Activated naive CD4-positive, alpha-beta T cell treated with anti-CD3 and anti-CD28 coated beads, Interleukin-2, amount 50 U/mL, for 24 hours (primary cell): ENCODE measurements at regions not wholly inside any gene's neighbourhood (a gene's known extent, or its start where the extent isn't known, plus 50 kb on each side); places are given as distances from the start of the nearest gene placed in this dataset.

Experiments
- H3K27ac Mint-ChIP-seq: one replicate; pipeline ENCODE4 v1.8.0; 2021; ENCODE audit warnings: mild to moderate bottlenecking, mixed read lengths
- H3K27me3 Mint-ChIP-seq: one replicate; pipeline ENCODE4 v1.8.0; 2021; ENCODE audit warnings: mixed read lengths
- H3K36me3 Mint-ChIP-seq: one replicate; pipeline ENCODE4 v1.8.0; 2021; ENCODE audit warnings: mixed read lengths
- H3K4me1 Mint-ChIP-seq: one replicate; pipeline ENCODE4 v1.8.0; 2021; ENCODE audit warnings: mixed read lengths
- H3K4me3 Mint-ChIP-seq: one replicate; pipeline ENCODE4 v1.8.0; 2021; ENCODE audit warnings: mild to moderate bottlenecking, mixed read lengths
- H3K9me3 Mint-ChIP-seq: one replicate; pipeline ENCODE4 v1.8.0; 2021; ENCODE audit warnings: mixed read lengths

DNA sequence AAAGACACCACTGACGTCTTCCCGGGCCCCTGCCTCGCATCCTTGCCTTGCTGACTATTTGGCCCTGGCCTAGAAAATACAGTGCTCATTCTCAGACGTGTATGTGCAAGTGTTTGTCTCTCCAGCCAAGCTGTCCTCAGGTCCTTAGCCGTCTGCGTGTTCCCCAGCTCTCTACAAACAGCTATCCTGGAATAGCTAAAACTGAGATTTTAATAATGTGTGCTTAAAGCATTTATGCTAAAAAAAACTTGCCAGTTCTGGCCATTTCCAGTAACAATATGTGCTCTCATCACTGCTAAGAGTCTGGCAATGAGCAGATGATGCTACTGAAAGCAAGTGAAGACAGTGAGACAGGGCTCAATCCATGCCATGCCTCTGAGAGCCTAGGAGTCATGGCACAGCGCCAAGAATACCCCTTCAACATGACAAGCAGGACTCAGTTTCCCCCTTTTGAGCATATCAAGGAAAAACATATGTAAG lies 55.7 kb downstream of the IRF2BP2 start:
- H3K27ac Mint-ChIP-seq: no peak overlapping the region
- no peaks in the 10 kb centered on the region for H3K27me3 Mint-ChIP-seq
- no peaks in the 10 kb centered on the region for H3K9me3 Mint-ChIP-seq
- no peaks in the 10 kb centered on the region for H3K4me1 Mint-ChIP-seq
- no peak overlapping the region for H3K4me3 Mint-ChIP-seq
- H3K36me3 Mint-ChIP-seq: no peaks in the 10 kb centered on the region

DNA sequence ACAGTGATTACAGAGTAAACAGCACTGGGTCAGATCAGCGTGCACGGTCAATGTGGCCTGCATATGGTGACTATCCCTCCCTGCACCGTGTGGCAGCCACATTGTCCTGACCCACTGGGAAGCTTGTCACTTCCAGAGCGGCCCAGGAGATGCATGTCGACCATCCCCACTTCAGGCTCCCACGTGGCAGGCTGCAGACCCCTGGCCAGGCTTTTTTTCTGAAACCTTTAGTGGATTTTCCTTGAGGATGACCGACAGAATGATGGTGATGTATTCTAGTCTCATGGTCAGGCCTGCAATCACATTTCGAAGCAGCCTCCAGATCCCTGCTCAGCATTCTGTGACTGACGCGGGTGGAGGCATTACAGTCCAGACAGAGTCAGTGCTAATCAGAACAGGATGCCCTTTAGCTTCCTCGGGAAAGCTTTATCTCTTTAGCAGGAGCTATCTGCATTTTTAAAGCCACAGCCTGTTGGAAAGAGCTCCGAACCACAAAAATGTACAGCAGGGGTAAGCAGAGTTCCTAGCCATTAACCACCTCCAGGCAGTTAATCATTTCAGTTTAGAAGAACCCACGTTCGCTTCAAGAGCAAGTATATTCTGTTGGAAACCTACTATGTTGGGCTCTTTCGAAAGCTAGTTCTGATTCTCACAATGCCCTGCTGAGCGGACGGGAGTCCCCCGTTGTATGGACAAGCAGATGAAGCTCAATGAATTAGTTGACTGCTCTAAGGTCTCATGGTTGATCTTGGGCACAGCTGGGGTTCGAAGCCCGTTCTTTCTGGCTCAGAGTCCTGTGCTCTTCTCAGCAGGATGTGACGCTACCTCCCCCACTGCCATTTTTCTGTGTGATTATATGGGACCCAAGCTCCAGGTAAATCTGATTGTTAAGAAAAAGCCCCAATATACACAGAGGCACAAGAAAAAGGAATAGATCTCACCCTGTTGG lies 56.5 kb downstream of the IRF2BP2 start:
- H3K27me3 Mint-ChIP-seq: no peaks in the 10 kb centered on the region
- H3K36me3 Mint-ChIP-seq: no peaks in the 10 kb centered on the region
- no peaks in the 10 kb centered on the region for H3K4me1 Mint-ChIP-seq
- no peak overlapping the region for H3K27ac Mint-ChIP-seq
- H3K4me3 Mint-ChIP-seq: no peak overlapping the region
- H3K9me3 Mint-ChIP-seq: no peaks in the 10 kb centered on the region

DNA sequence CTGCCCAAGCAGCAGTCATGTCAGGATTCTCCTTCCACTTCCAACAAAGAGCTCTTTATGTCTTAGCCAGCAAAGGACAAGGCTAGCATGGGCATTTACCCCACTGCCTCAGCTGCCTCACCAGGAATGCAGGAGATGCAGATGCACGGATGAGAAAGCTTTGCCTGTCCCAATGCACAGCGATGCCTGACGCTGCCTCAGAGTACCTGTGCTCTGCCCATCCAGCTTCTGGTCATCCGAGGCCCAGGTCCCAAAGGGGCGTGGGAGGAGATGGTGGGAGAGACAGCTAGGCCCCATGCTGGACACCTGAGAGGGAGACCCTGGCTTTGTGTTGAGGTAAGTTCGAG lies 59.0 kb downstream of the IRF2BP2 start:
- Mint-ChIP-seq H3K36me3 (no peaks in the 10 kb centered on the region), H3K4me1 (no peaks in the 10 kb centered on the region), H3K27me3 (no peaks in the 10 kb centered on the region), H3K4me3 (no peak overlapping the region), H3K9me3 (no peaks in the 10 kb centered on the region), H3K27ac (no peak overlapping the region)

DNA sequence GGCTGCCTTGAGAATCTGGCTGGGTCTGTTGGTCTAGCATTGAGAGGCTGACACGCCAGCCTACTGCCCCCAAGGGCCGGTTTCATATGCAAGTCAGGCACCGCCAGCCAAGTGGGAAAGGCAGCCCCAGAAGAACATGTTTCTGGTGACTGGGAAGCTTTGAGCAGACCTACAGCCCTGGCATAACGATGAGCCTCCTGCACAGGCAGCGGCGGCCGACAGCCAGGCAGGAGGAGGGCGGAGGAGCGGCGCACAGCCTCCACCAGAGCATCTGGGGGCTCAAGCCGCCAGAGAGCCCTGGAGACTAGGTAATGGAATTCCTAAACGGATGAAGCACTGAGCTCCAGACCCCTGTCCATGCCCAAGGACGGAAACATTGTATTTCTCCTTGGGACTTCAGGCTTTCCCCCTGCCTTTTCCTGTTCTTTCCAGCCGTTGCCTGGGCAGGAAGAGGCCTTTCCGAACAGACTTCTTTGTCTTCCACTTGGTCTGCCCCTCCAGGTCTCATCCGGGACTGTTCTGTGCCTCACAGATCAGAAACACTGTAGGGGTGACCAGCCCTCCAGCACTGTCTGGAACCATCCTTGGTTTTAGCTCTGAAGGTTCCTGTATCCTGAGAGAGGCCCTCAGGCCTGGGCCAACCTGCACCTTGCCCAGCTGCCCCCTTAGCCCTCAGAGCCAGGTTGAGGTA lies 59.5 kb downstream of the IRF2BP2 start:
- Mint-ChIP-seq H3K36me3 (no peaks in the 10 kb centered on the region), H3K9me3 (no peaks in the 10 kb centered on the region), H3K27ac (no peak overlapping the region), H3K27me3 (no peaks in the 10 kb centered on the region), H3K4me1 (no peaks in the 10 kb centered on the region), H3K4me3 (no peak overlapping the region)

DNA sequence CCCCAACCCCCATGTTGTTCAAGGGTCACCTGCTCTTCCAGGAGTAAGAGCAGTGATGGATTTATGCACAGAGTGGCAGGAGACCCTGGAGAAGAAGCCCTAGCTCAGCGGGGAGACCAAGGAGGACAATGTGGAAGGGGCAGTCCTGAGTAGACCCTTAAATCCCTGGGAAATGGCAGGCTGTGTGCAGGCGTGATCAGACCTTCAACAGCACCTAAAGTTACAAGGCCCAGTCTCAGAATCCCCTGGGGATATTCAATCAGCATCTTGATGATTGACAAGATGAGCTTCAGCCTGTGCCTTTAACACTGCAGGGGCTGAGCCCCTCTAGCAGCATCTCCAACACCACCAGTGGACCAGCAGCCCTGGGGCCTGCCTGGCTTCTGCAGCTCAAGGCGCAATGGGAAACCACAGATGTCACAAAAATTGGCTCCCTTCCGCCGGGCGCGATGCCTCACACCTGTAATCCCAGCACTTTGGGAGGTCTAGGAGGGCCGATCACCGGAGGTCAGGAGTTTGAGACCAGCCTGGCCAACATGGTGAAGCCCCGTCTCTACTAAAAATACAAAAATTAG lies 60.4 kb downstream of the IRF2BP2 start:
- Mint-ChIP-seq H3K9me3 (no peaks in the 10 kb centered on the region), H3K27ac (no peak overlapping the region), H3K27me3 (no peaks in the 10 kb centered on the region), H3K4me1 (peaks cover 6% of the 10 kb centered on the region), H3K4me3 (no peak overlapping the region), H3K36me3 (no peaks in the 10 kb centered on the region)

DNA sequence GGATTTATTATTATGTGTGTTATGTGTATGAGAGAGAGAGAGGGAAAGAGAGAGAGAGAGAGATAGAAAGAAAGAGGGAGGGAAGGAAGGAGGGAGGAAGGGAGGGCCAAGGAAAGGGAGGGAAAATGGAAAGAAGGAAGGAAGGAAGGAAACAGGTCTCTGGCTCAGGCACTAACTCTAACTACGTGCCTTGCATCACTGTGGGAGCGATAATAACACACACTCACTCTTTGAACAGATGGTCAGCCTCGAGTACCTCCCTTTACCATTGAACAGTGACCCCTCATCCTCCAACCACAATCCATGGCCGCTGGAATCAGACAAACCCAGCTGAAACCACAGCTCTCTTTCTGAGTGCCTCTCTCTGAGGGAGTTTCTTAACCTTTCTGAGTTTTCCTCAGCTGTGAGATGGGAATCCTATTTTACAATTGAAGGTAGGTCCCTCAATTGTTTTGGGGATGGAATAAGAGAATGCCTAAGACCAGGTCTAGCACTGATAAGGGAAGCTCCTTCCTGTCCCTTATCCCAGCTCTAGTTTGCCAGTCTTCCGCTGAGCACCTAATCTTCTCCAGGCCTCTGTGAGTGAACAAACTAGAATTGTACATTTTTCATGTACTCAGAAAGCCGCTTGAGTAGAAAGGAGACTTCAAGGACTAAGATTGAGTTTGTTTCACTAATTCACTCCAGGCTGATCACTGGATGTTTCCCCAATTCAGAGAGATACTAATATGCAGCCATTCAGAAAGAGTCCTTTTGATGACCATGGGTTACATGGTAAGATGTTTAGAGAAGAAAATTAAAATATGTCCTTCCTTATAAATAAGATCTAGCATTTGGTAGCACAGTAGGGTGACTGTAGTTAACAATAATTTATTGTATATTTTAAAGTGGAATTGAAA lies 62.8 kb downstream of the IRF2BP2 start:
- Mint-ChIP-seq H3K36me3 (no peaks in the 10 kb centered on the region), H3K4me1 (peaks cover 17% of the 10 kb centered on the region), H3K27me3 (no peaks in the 10 kb centered on the region), H3K9me3 (no peaks in the 10 kb centered on the region), H3K4me3 (no peak overlapping the region), H3K27ac (no peak overlapping the region)

DNA sequence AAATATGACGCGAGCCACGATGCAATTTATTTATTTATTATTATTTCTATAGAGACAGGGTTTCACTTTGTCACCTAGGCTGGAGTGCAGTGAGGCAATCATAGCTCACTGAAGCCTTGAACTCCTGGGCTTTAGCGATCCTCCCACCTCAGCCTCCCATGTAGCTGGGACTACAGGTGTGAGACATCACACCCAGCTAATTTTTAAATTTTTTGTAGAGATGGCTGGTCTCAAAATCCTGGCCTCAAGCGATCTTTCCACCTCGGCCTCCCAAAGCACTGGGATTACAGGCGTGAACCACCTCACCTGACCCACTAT lies 63.6 kb downstream of the IRF2BP2 start:
- Mint-ChIP-seq H3K9me3 (no peaks in the 10 kb centered on the region), H3K4me1 (peaks cover 17% of the 10 kb centered on the region), H3K36me3 (no peaks in the 10 kb centered on the region), H3K4me3 (no peak overlapping the region), H3K27ac (no peak overlapping the region), H3K27me3 (no peaks in the 10 kb centered on the region)

DNA sequence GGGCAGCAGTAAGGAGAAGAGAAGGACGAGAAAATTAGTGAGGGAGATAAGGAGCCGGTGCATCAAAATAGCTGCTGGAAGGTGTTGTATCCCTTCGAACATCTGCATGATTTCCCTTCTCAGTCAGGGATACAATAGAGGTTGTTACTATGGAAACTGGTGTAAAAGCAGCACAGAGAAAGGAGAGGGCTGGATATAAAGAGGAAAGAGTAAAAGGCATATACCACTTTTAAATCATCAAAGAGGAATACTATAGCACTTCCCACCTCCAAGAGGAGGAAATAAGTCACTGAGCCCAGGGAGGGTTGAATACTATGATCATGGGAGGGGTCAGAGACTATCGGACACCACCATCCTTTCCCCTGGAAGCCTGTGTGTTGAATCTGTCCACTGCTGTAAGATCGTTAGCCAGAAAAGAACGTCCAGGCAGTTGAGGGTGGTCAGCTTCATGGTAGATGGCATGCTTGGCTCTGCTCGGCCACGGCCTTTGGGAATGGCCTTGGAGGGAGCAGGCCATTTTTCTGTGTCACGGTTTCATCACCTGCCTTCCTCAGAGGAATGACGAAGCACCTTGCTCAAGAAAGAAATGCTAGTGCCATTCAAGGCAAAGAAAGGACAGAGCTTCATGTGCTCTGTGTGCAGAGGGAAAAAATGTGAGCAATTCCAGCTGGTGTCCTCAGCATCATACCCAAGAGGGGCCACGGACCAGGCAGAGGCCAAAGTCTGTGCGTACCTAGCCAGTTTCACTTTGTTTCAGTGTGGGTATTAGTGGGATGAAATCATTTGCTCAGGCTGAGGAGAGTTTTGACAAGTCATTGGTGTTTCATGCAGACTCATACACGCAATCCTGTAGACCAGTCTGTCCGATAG lies 64.2 kb downstream of the IRF2BP2 start:
- no peaks in the 10 kb centered on the region for H3K27me3 Mint-ChIP-seq
- H3K4me1 Mint-ChIP-seq: peaks cover 17% of the 10 kb centered on the region
- no peaks in the 10 kb centered on the region for H3K9me3 Mint-ChIP-seq
- no peak overlapping the region for H3K4me3 Mint-ChIP-seq
- no peak overlapping the region for H3K27ac Mint-ChIP-seq
- H3K36me3 Mint-ChIP-seq: no peaks in the 10 kb centered on the region

DNA sequence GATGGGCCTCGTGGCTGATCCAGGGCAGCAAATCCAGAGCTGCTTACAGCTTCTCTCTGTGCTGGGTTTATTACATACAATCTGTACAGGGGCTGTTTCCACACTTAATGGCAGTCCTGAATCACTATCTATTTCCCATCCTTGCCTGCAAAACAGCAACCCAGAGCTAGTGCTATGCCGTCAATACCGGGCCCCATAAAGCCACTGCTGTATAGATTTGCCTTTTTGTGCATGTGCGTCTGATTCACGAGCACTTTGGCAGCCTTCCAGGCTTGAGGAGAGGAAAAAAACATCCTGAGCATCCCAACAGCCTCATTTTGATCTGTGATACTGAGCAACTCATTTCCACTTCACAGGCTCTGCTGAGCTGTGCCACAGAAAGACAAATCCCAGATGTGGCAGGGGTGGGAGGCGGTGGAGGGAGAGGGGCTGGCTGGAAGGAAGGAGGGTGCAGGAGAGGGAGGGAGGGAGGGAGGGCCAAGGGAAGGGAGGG lies 65.2 kb upstream of the TARBP1 start:
- H3K4me3 Mint-ChIP-seq: peak overlapping the region; percentile 19
- peak overlapping the region; percentile 57 for H3K27ac Mint-ChIP-seq
- H3K9me3 Mint-ChIP-seq: no peaks in the 10 kb centered on the region
- no peaks in the 10 kb centered on the region for H3K27me3 Mint-ChIP-seq
- no peaks in the 10 kb centered on the region for H3K36me3 Mint-ChIP-seq
- H3K4me1 Mint-ChIP-seq: peaks cover 17% of the 10 kb centered on the region

DNA sequence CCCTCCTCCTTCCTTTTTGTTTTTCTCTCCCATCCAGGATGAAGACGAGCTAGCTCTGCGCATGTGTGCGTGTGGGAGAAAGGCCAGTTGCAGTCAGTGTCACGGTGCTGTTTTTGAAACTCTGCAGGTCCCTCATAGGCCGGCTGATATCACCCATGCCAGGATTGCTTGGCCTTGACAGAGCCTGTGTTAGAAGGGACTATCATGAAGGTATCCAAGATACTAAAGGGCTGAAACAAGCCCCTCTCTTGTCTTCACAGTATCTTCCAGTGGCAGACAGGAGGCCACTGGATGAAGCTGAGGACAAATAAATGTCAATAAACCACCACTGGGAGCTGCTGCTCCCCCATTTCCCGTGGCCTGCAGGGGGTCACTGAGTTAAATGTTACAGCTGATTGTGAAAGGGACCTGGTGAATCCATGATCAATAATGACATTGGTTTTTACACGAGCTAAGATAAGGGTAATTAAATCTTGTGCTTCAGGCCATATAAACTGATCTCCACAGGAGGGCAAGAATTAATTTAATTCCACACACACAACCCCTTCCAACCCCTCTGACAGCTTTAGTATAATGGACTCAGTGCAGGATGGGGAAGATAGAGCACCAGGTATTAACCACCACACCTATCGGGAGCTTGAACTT lies 64.6 kb upstream of the TARBP1 start:
- no peaks in the 10 kb centered on the region for H3K9me3 Mint-ChIP-seq
- H3K27me3 Mint-ChIP-seq: no peaks in the 10 kb centered on the region
- H3K27ac Mint-ChIP-seq: peak overlapping the region; percentile 57
- no peak overlapping the region for H3K4me3 Mint-ChIP-seq
- no peaks in the 10 kb centered on the region for H3K36me3 Mint-ChIP-seq
- H3K4me1 Mint-ChIP-seq: peaks cover 17% of the 10 kb centered on the region

DNA sequence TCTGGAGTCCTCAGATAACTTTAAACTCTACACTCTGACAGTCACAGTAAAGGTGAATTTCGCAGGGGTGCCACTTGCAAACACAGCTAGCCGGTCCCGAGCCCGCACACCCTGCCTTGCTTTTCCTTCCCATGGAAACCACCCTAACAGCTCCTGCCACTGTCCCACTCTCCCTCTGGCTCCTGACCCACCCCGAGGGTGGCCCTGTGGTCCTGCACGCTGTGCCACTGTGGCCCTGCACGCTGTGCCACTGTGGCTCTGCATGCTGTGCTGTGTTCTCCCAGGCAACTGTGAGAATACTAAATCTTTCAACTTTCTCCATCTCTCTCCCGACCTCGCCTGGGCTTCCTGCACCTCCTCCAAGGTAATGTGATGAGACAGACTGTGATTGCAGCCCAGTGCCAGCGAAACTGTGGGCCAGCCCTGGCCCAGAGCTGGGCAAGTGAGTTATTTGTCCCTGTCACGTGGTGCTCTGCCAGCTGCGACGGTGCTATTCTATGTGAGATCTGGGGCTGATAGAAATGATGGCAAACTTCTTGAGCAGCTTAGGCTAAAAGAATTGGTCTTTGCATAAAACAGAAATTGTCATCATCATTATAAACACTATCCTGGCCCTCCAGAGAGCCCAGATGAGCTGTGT lies 63.4 kb upstream of the TARBP1 start:
- Mint-ChIP-seq H3K4me3 (no peak overlapping the region), H3K27me3 (no peaks in the 10 kb centered on the region), H3K27ac (no peak overlapping the region), H3K9me3 (no peaks in the 10 kb centered on the region), H3K4me1 (peaks cover 17% of the 10 kb centered on the region), H3K36me3 (no peaks in the 10 kb centered on the region)

DNA sequence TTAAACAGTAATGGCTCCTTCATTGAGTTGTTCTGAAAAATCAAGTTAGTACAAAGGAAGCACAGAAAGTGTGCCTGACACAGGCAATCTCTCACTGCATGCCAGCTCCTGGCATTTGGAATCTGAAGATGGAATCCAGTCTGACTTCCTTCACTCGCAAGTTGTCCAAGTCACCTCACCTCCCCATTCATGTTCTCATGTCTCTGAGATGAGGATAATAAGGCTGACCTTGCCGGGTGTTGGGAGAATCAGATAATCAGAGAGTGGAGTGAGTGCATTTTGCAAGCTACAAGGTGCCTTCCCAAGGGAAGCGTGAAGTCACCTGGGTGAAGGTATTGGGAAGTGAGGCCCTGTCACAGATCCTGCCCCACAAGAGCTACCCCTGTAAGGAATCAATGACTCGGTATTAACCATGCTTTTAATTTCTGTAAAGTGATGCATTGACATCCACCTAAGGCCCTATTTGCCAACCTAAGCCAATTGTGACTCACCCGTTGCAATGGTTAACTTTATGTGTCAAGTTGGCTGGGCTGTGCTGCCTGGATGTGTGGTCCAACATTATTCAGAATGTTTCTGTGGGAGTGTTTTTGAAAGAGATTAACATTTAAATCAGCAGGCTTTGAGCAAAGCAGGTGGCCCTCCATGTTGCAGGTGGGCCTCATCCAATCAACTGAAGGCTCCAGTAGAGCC lies 62.5 kb upstream of the TARBP1 start:
- Mint-ChIP-seq H3K27ac (no peak overlapping the region), H3K27me3 (no peaks in the 10 kb centered on the region), H3K9me3 (no peaks in the 10 kb centered on the region), H3K36me3 (no peaks in the 10 kb centered on the region), H3K4me1 (peaks cover 17% of the 10 kb centered on the region), H3K4me3 (no peak overlapping the region)

DNA sequence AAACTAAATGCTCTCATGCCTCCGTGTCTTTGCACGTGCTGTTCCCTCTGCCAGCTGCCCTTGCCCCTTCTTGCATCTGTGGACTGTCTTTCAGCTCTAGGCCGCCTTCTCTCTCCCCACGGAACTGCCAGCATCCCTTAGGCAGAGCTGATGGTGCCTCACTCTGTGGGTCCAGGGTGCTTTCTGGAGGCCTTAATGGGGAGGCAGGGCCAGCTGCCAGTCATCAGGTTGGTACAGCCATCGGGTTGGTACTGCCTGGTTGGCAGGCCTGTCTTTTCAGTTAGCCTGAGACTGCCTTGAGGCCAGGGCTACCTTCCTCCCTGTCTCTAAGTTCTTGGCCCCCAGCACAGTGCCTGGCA lies 61.4 kb upstream of the TARBP1 start:
- Mint-ChIP-seq H3K27me3 (no peaks in the 10 kb centered on the region), H3K36me3 (no peaks in the 10 kb centered on the region), H3K9me3 (no peaks in the 10 kb centered on the region), H3K4me3 (no peak overlapping the region), H3K27ac (no peak overlapping the region), H3K4me1 (peaks cover 17% of the 10 kb centered on the region)
